Stomach (tissue), 4 donors: ENCODE measurements at regions not wholly inside any gene's neighbourhood (a gene's known extent, or its start where the extent isn't known, plus 50 kb on each side); places are given as distances from the start of the nearest gene placed in this dataset.

Experiments used
- POLR2A ChIP-seq, 4 donors: fragments of 450-650 bp; IDR thresholded peaks; one replicate each; pipeline ENCODE4 v1.6.1; 2016; ENCODE audit warnings: antibody characterized with exemption in 4 of 4, control low read depth in 2 of 4, mild to moderate bottlenecking in 1 of 4, moderate library complexity in 1 of 4
- POLR2AphosphoS5 ChIP-seq, 3 donors: sonication (generic); formaldehyde crosslinking; IDR thresholded peaks; one replicate each; pipeline ENCODE4 v1.6.1; 2016; ENCODE audit warnings: antibody characterized with exemption in 3 of 3
- TF ChIP-seq, protein P1 (sequence below), 7 experiments: fragments of 450-650 bp in 4 of 7; fragments of 200-600 bp in 3 of 7; sonication (generic) in 3 of 7; IDR thresholded peaks; one replicate each; pipeline ENCODE4 v1.5.1; 2016 to 2019; ENCODE audit warnings: antibody characterized with exemption in 7 of 7, control low read depth in 2 of 7, mild to moderate bottlenecking in 1 of 7

DNA sequence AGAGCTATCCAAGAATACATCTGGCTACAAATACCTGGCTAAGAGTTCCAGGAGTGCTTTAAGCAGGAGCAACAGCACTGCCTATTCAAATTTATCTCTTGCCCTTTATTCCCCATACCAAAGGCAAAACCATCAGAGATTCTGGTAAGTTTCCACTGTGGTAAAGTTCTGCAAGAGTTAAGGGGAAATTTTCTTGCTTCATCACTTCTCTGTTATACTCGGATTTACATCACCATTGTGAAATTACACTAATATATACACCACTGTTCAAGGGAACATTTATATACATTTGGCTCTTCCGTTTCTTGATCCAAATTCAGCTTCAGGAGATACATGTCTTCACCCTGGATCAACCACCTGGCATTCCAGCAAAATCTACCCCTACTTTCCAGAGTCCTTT lies 70.8 kb upstream of the PTPN13 start:
- TF ChIP-seq, protein P1, sequence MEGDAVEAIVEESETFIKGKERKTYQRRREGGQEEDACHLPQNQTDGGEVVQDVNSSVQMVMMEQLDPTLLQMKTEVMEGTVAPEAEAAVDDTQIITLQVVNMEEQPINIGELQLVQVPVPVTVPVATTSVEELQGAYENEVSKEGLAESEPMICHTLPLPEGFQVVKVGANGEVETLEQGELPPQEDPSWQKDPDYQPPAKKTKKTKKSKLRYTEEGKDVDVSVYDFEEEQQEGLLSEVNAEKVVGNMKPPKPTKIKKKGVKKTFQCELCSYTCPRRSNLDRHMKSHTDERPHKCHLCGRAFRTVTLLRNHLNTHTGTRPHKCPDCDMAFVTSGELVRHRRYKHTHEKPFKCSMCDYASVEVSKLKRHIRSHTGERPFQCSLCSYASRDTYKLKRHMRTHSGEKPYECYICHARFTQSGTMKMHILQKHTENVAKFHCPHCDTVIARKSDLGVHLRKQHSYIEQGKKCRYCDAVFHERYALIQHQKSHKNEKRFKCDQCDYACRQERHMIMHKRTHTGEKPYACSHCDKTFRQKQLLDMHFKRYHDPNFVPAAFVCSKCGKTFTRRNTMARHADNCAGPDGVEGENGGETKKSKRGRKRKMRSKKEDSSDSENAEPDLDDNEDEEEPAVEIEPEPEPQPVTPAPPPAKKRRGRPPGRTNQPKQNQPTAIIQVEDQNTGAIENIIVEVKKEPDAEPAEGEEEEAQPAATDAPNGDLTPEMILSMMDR (IDR thresholded peaks at IDR 0.05) = no peak
- TF ChIP-seq POLR2A (IDR thresholded peaks at IDR 0.05) (no peak), POLR2AphosphoS5 (IDR thresholded peaks at IDR 0.05) (no peak)
